MM.1S (cell line): ENCODE measurements at regions not wholly inside any gene's neighbourhood (a gene's known extent, or its start where the extent isn't known, plus 50 kb on each side); places are given as distances from the start of the nearest gene placed in this dataset.

Experiments
- DNase-seq: peaks from one replicate; pipeline ENCODE4 v3.0.0-alpha.2; 2015
- H2AFZ ChIP-seq: fragments of 300-600 bp; sonication (generic); 2 replicates; pipeline ENCODE4 v1.6.0; 2016; ENCODE audit warnings: antibody characterized with exemption, low read length
- H3F3A ChIP-seq: fragments of 300-600 bp; sonication (generic); 2 replicates; pipeline ENCODE4 v1.6.1; 2016; ENCODE audit warnings: mild to moderate bottlenecking, antibody characterized with exemption, low read length, moderate library complexity, mixed read lengths; ENCODE audit not compliant: insufficient read depth
- H3K27ac ChIP-seq: fragments of 300-600 bp; sonication (generic); 2 replicates; pipeline ENCODE4 v1.5.1; 2016; ENCODE audit warnings: mild to moderate bottlenecking, low read length
- H3K27me3 ChIP-seq: fragments of 300-600 bp; sonication (generic); replicated peaks from 2 replicates; pipeline ENCODE4 v1.6.0; 2016; ENCODE audit warnings: low read length; ENCODE audit not compliant: insufficient read depth
- H3K36me3 ChIP-seq: fragments of 300-600 bp; sonication (generic); replicated peaks from 2 replicates; pipeline ENCODE4 v1.6.1; 2016; ENCODE audit warnings: mild to moderate bottlenecking, low read length, mixed read lengths; ENCODE audit not compliant: insufficient read depth
- H3K4me1 ChIP-seq: fragments of 300-600 bp; sonication (generic); 2 replicates; pipeline ENCODE4 v1.6.1; 2016; ENCODE audit warnings: low read length, mixed read lengths
- H3K4me2 ChIP-seq: fragments of 300-600 bp; sonication (generic); 2 replicates; pipeline ENCODE4 v1.6.0; 2016; ENCODE audit warnings: low read depth, low read length
- H3K4me3 ChIP-seq: fragments of 300-600 bp; sonication (generic); 2 replicates; pipeline ENCODE4 v1.5.1; 2016; ENCODE audit warnings: low read length, mixed read lengths
- H3K79me2 ChIP-seq: fragments of 300-600 bp; sonication (generic); 2 replicates; pipeline ENCODE4 v1.6.1; 2016; ENCODE audit warnings: mixed run types, low read length, mixed read lengths
- H3K9ac ChIP-seq: fragments of 300-600 bp; sonication (generic); 2 replicates; pipeline ENCODE4 v1.6.1; 2016; ENCODE audit warnings: low read length, mixed read lengths
- H3K9me2 ChIP-seq: fragments of 300-600 bp; sonication (generic); replicated peaks from 2 replicates; pipeline ENCODE4 v1.6.1; 2016; ENCODE audit warnings: mild to moderate bottlenecking, low read length, mixed read lengths; ENCODE audit not compliant: insufficient read depth
- H3K9me3 ChIP-seq: fragments of 300-600 bp; sonication (generic); replicated peaks from 2 replicates; pipeline ENCODE4 v1.6.1; 2016; ENCODE audit warnings: mild to moderate bottlenecking, low read length, mixed read lengths; ENCODE audit not compliant: insufficient read depth
- H4K20me1 ChIP-seq: fragments of 300-600 bp; sonication (generic); 2 replicates; pipeline ENCODE4 v1.6.1; 2016; ENCODE audit warnings: mild to moderate bottlenecking, low read length, moderate library complexity, mixed read lengths; ENCODE audit not compliant: insufficient read depth
- EZH2 ChIP-seq: fragments of 300-600 bp; sonication (generic); optimal IDR thresholded peaks from 2 replicates; pipeline ENCODE3; 2017; ENCODE audit warnings: low read depth, mild to moderate bottlenecking, antibody characterized with exemption, low read length, mixed read lengths
- EZH2phosphoT487 ChIP-seq: fragments of 300-600 bp; sonication (generic); IDR thresholded peaks from 2 replicates; pipeline ENCODE4 v1.6.1; 2018; ENCODE audit warnings: antibody characterized with exemption, low read length
- TF ChIP-seq, protein P1 (sequence below): fragments of 300-600 bp; sonication (generic); IDR thresholded peaks from 2 replicates; pipeline ENCODE4 v1.5.1; 2016; ENCODE audit warnings: antibody characterized with exemption, low read length, mixed read lengths

DNA sequence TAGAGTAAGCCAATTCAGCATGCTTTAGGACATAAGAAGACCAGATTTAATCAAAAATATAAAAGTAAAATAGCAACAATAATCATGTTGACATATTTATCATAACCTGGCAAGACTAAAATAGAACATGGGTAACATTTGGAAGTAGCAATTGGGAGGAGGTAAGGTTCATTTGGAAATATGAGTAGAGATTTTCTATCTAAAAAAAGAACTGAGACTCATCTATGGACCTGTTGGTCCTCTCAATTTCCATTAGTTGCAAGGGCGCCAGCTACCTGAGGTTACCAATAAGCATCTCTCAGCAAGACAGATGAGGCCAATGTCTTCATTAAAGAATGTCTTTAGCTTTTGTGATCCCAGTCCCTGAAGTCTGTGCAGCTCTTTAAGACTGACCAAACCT, 196.0 kb downstream of the IRS1 start:
- Histone ChIP-seq H3K36me3 (no peaks in the 10 kb centered on the region), H3K27ac (no peak overlapping the region), H3K9me2 (no peaks in the 10 kb centered on the region), H3K9me3 (no peaks in the 10 kb centered on the region), H3K9ac (no peak overlapping the region), H2AFZ (no peak overlapping the region), H3K27me3 (no peaks in the 10 kb centered on the region), H3F3A (no peaks in the 10 kb centered on the region), H3K4me3 (no peak overlapping the region), H3K79me2 (no peaks in the 10 kb centered on the region), H3K4me2 (no peak overlapping the region), H4K20me1 (no peaks in the 10 kb centered on the region), H3K4me1 (no peaks in the 10 kb centered on the region)
- DNase-seq: no peak
- TF ChIP-seq EZH2 (no peak), EZH2phosphoT487 (no peak)
- TF ChIP-seq, protein P1, sequence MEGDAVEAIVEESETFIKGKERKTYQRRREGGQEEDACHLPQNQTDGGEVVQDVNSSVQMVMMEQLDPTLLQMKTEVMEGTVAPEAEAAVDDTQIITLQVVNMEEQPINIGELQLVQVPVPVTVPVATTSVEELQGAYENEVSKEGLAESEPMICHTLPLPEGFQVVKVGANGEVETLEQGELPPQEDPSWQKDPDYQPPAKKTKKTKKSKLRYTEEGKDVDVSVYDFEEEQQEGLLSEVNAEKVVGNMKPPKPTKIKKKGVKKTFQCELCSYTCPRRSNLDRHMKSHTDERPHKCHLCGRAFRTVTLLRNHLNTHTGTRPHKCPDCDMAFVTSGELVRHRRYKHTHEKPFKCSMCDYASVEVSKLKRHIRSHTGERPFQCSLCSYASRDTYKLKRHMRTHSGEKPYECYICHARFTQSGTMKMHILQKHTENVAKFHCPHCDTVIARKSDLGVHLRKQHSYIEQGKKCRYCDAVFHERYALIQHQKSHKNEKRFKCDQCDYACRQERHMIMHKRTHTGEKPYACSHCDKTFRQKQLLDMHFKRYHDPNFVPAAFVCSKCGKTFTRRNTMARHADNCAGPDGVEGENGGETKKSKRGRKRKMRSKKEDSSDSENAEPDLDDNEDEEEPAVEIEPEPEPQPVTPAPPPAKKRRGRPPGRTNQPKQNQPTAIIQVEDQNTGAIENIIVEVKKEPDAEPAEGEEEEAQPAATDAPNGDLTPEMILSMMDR: no peak

GRCh38 chr2:226601881-226602662, 197.5 kb downstream of the IRS1 start:
- Histone ChIP-seq H3K27me3 (no peaks in the 10 kb centered on the region), H3K4me3 (no peak overlapping the region), H3K4me2 (no peak overlapping the region), H3K9me3 (no peaks in the 10 kb centered on the region), H3K9ac (no peak overlapping the region), H3K9me2 (no peaks in the 10 kb centered on the region), H3F3A (no peaks in the 10 kb centered on the region), H3K79me2 (no peaks in the 10 kb centered on the region), H3K27ac (no peak overlapping the region), H4K20me1 (no peaks in the 10 kb centered on the region), H3K4me1 (no peaks in the 10 kb centered on the region), H2AFZ (no peak overlapping the region), H3K36me3 (no peaks in the 10 kb centered on the region)
- TF ChIP-seq, protein P1: no peak
- no peak for TF ChIP-seq EZH2phosphoT487
- no peak for TF ChIP-seq EZH2
- no peak for DNase-seq

DNA sequence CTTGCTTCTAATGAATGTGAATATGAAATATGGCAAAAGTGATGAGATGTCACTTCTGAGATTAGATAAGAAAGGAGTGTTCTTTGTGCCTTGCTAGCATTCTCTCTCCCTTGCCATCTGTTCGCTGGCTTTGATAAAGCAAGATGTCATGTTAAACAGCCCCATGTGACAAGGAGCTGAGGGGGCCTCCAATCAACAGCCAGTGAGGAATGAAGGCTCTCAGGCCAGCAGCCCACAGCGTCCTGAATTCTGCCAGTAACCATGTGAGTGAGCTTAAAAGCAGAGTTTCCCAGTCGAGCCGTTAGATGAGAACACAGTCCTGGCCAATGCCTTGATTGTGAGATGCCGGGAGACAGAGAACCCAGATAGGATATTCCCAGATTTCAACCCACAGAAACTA, 198.8 kb downstream of the IRS1 start:
- Histone ChIP-seq H3K4me3 (no peak overlapping the region), H3K27me3 (no peaks in the 10 kb centered on the region), H3K4me1 (no peaks in the 10 kb centered on the region), H3K9me3 (no peaks in the 10 kb centered on the region), H3K9ac (no peak overlapping the region), H3F3A (no peaks in the 10 kb centered on the region), H3K36me3 (no peaks in the 10 kb centered on the region), H2AFZ (no peak overlapping the region), H3K4me2 (no peak overlapping the region), H4K20me1 (no peaks in the 10 kb centered on the region), H3K79me2 (no peaks in the 10 kb centered on the region), H3K27ac (no peak overlapping the region), H3K9me2 (no peaks in the 10 kb centered on the region)
- DNase-seq: no peak
- TF ChIP-seq, protein P1: no peak
- TF ChIP-seq EZH2phosphoT487: no peak
- no peak for TF ChIP-seq EZH2
